ENCODE measurements at regions not wholly inside any gene's neighbourhood (a gene's known extent, or its start where the extent isn't known, plus 50 kb on each side); places are given as distances from the start of the nearest gene placed in this dataset.

GRCh38 chr10:120998782-120999285, 147.7 kb downstream of the WDR11 start:
- Histone ChIP-seq H3K4me2 (ENCODE audit: low read length) (no peak overlapping the region), H3K4me3 (ENCODE audit: low read length) (no peak overlapping the region), H3K9me2 (ENCODE audit: insufficient read depth, low read length) (no peaks in the 10 kb centered on the region), H3K9ac (ENCODE audit: low read length) (no peak overlapping the region), H3K27me3 (ENCODE audit: insufficient read depth, low read depth, low read length) (no peaks in the 10 kb centered on the region), H3K79me2 (replicated peaks; ENCODE audit: insufficient read depth, low read length) (no peaks in the 10 kb centered on the region), H3K36me3 (ENCODE audit: insufficient read depth, low read length) (no peaks in the 10 kb centered on the region), H4K20me1 (ENCODE audit: insufficient read depth) (no peaks in the 10 kb centered on the region), H3F3A (ENCODE audit: insufficient read depth, low read length, poor library complexity, severe bottlenecking) (no peaks in the 10 kb centered on the region), H2AFZ (ENCODE audit: low read depth, low read length) (no peak overlapping the region), H3K9me3 (ENCODE audit: low read length) (no peaks in the 10 kb centered on the region), H3K27ac (ENCODE audit: low read length) (no peak overlapping the region)
- no peak for TF ChIP-seq POLR2AphosphoS5 (IDR thresholded peaks at IDR 0.05)
- TF ChIP-seq CTCF (IDR thresholded peaks at IDR 0.05; ENCODE audit: poor library complexity, severe bottlenecking): no peak
- TF ChIP-seq RAD21 (conservative IDR thresholded peaks at IDR 0.05): no peak
- TF ChIP-seq TAF1 (IDR thresholded peaks at IDR 0.05; ENCODE audit: low read depth): no peak
- no peak for TF ChIP-seq EP300 (conservative IDR thresholded peaks at IDR 0.05; ENCODE audit: poor library complexity, severe bottlenecking)

GRCh38 chr10:120999868-121000267, 148.7 kb downstream of the WDR11 start:
- no peak overlapping the region for H3K27ac ChIP-seq (ENCODE audit: low read length)
- no peaks in the 10 kb centered on the region for H4K20me1 ChIP-seq (ENCODE audit: insufficient read depth)
- TF ChIP-seq TAF1 (IDR thresholded peaks at IDR 0.05; ENCODE audit: low read depth): no peak
- TF ChIP-seq REST (IDR thresholded peaks at IDR 0.05; ENCODE audit: borderline replicate concordance): no peak
- no peak for TF ChIP-seq MXI1 (conservative IDR thresholded peaks at IDR 0.05; ENCODE audit: poor library complexity, severe bottlenecking)
- TF ChIP-seq EZH2 (IDR thresholded peaks at IDR 0.05; ENCODE audit: borderline replicate concordance, insufficient read depth, low read length, poor library complexity, severe bottlenecking): no peak
- no peak for TF ChIP-seq POLR2AphosphoS5 (IDR thresholded peaks at IDR 0.05)
- TF ChIP-seq SMC3 (conservative IDR thresholded peaks at IDR 0.05; ENCODE audit: poor library complexity): no peak
- TF ChIP-seq CTCF (IDR thresholded peaks at IDR 0.05; ENCODE audit: poor library complexity, severe bottlenecking): no peak
- TF ChIP-seq EP300 (conservative IDR thresholded peaks at IDR 0.05; ENCODE audit: poor library complexity, severe bottlenecking): no peak
- no peaks in the 10 kb centered on the region for H3K36me3 ChIP-seq (ENCODE audit: insufficient read depth, low read length)
- no peak overlapping the region for H3K4me2 ChIP-seq (ENCODE audit: low read length)
- no peak overlapping the region for H2AFZ ChIP-seq (ENCODE audit: low read depth, low read length)
- no peaks in the 10 kb centered on the region for H3K9me2 ChIP-seq (ENCODE audit: insufficient read depth, low read length)
- no peak overlapping the region for H3K4me3 ChIP-seq (ENCODE audit: low read length)
- H3K9me3 ChIP-seq (ENCODE audit: low read length): peaks cover 4% of the 10 kb centered on the region
- H3K9ac ChIP-seq (ENCODE audit: low read length): no peak overlapping the region
- H3K79me2 ChIP-seq (replicated peaks; ENCODE audit: insufficient read depth, low read length): no peaks in the 10 kb centered on the region
- H3F3A ChIP-seq (ENCODE audit: insufficient read depth, low read length, poor library complexity, severe bottlenecking): no peaks in the 10 kb centered on the region
- no peaks in the 10 kb centered on the region for H3K27me3 ChIP-seq (ENCODE audit: insufficient read depth, low read depth, low read length)
